Hematopoietic multipotent progenitor cell treated with erythropoietin and hydrocortisone succinate and interleukin-3 and kit ligand, for 17 days (in vitro differentiated cells): ENCODE measurements at regions not wholly inside any gene's neighbourhood (a gene's known extent, or its start where the extent isn't known, plus 50 kb on each side); places are given as distances from the start of the nearest gene placed in this dataset.

Source experiments
- DNase-seq: peaks from one replicate; pipeline ENCODE4 v3.0.0-alpha.2; 2015; ENCODE audit warnings: low spot score

- DNase-seq: no peak
Measured at GRCh38 chr11:70764356-70764905, 366.1 kb downstream of the CTTN start.

GRCh38 chr11:70766901-70767300, 368.6 kb downstream of the CTTN start:
- DNase-seq: no peak

GRCh38 chr11:70768346-70769095, 370.2 kb downstream of the CTTN start:
- no peak for DNase-seq

DNA sequence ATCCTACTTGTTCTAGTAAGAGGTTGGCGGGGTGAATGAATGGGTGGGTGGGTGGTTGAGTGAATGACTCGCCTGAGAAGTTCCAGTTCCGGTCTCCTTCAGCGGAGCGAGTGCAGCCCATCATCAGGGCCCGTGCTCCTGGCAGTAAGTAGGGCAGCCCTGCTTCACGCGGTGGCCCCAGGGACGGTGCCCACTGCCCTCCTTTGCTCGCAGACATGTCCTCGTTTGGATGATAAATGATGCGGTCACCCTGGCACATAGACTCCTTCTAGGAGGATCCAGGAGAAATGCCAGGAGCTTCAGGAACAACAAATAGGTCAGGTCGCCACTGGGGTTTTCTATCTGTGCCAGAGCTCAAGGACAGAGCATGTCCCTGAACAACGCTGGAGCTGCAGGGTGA, 370.8 kb downstream of the CTTN start:
- no peak for DNase-seq

DNA sequence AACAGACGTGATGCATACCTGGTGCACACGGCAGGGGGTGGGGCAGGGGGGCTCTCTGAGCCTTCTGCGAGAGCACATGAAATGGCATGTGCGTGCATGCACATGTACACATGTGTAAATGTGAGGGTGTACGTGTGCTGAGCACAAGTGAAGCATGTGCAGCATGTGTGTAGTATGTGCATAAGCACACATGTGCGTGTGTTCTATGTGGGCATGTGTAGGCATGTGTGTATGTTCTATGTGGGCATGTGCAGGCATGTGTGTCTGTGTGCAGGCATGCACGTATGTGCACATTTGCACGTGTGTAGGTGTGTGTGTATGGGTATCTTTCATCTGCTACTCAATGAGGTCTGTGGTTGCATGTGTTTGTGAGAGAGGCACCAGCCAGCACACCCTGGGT, 371.2 kb downstream of the CTTN start:
- no peak for DNase-seq

DNA sequence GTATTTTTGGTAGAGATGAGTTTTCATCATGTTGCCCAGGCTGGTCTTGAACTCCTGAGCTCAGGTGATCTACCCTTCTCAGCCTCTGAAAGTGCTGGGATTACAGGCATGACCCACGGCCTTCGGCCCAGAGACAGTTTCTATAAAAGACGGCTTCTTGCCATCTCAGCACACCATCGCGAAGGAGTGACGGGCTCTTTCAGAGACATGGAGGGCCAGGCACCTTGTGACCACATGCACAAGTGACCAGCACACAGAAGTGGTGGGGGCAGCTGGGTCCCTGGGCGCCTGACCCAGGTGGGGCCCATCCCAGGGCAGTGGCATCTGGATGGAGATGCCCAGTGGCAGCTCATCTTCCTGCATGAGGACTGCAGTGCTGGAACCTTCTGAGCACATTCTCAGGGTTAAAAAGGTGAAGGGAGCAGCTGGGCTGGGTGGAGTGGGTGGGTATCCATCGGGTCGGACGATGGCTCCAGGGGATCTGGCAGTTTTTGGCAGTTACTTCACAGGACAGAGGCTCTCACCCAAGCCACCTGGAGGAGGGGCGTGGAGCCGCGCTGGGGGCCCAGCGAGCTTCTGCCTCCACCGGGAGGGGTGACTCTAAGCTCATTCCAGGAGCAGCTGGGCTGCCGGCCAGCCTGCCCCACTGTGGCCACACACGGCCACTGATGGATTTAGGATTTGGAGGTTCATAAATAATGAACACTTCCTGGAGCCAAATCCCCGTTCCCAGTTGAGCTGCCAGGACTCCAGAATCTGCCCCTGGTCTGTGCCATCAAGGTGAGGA, 373.0 kb downstream of the CTTN start:
- DNase-seq: no peak

DNA sequence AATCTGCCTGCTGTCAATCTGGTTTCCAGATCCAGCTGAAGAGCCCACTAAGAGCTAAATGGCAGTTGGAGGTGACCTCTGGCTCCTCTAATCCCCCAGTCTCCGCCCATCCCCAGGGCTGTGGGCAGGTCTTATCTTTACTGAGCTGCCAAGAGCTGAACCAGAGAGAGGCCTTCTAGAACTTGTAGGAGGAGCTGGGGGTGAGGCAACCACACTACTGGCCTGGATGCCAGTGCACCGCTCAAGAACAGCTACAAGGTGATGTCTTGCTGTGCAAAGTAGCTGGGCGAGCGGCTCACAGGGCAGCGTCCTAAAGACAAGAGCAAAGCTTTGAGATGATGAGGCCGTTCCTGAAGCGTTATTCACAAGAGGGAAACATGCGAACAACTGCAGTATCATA, 374.6 kb downstream of the CTTN start:
- no peak for DNase-seq

DNA sequence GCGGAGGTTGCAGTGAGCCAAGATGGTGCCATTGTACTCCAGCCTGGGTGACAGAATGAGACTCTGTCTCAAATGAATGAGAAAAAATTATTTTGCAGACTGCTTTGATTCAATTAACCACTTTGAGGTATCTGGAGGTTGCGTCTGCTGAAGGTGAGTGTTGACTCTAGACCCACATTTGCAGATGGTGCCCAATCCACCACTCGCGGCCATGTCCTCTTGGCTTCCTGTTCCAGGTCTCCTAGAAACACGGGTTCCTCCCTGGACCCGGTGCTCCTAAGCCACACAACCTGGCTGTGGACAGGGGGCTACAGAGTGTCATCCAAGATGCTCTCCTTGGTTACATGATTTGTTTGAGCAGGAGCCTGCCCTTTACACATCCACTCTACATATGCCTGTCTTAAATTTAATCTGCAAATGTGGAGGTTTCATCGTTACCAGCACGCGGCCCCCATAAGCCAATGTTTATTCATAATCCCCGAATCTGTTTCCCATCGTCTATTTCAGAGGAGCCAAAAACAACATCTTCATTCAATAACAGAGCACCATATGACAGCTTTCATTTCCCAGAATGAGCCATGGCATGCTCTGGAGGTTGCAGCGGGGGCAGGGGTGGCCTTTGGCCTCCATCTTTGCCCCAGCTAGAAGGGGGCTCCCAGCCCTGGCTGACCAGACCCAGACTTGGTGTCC, 377.2 kb downstream of the CTTN start:
- DNase-seq: no peak

DNA sequence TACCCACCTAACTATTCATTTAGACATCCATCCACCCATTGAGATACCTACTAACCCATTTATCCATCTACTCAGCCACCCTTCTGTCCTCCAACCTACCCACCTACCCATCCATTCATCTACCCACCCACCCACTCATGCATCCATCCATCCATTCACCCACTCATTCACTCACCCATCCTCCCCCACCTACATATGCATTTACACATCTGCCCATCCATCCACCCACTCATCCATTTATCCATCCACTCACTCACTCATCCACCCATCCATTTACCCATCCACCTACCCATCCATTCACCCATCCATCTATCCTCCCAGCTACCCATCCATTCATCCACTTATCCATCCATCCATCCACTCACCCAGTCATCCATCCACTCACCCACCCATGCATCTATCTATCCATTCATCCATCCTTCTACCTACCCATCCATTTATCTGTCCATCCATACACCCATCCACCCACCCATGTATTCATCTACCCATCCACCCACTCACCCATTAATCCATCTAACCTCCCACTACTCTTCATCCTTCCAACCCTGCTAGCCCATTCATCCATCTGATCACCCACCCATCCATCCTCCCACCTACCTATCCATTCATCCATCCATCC, 378.7 kb downstream of the CTTN start:
- no peak for DNase-seq

DNA sequence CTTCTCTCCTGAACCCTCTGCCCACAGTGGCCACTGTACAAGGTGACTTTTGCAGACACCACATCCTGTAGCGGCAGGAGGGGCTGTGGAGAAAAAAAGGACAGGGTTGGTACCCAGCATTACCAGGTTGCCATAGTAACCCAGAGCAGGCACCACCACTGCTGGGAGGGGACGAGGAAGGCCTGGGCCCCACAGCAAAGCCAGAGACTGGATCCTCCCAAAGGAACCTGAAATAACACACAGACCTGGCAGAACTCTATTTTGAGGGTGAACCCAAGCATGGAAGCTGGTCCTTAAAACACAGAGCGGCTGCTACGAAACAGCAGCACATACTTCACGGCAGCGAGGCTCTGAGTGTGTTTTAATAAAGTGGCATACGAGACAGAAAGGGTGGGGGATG, 380.6 kb downstream of the CTTN start:
- DNase-seq: no peak

DNA sequence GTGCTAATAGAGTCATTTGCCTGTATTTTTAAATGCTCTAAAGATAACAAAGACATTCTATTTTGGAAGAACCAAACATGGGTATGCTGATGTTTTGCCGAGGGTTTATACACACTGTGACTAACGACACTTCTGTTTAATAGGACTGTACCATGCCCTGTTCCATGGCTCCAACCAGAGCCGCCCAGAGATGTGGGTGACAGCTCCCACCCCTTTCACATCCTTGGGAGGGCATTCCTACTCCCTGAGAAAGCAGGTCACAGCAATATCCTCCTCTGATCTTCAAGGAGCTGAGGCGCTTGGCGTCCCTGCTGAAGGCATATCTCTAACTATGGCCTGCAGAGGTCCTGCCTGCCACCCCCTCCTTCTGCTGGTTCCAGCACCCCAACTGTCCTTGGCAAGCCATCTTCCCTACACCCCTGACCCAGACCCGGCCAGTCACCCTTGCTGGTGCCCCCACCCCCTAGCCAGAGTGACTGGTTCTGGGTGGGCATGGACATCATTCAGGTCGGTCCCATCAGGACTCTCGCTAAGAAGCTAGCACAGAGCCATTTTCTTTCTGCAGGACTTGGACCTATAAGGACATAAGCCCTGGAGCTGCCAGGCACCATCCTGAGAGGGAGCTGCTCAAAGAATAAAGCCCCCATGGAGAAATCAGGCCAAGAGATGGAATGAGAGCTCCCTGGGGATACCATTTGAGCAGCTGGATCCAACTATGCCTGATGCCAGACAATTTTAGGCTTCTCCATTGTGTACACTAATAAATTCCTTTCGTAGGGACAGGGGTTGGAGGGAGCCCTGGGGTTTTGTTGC, 381.3 kb downstream of the CTTN start:
- DNase-seq: no peak

GRCh38 chr11:70780246-70780535, 381.9 kb downstream of the CTTN start:
- DNase-seq: no peak

GRCh38 chr11:70782401-70782913, 384.1 kb downstream of the CTTN start:
- DNase-seq: no peak

DNA sequence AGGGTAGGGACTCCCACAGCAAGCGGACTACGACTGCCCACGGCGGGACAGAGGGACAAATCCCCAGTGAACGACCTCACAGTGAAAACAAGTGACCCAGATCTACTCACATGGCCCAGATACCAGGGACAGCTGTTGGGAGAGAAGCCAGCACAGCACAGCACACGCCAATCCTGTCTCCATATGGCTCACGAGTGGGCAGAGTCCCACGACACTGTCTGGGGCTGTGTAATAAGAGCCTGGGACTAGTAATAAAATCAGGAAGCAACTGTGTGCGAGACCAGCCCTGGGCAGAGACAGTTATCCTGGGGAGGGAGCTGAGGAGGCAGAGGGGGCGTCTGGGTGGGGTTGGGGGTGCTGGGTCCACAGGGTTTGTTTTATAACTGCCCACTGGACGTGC, 385.0 kb downstream of the CTTN start:
- no peak for DNase-seq

DNA sequence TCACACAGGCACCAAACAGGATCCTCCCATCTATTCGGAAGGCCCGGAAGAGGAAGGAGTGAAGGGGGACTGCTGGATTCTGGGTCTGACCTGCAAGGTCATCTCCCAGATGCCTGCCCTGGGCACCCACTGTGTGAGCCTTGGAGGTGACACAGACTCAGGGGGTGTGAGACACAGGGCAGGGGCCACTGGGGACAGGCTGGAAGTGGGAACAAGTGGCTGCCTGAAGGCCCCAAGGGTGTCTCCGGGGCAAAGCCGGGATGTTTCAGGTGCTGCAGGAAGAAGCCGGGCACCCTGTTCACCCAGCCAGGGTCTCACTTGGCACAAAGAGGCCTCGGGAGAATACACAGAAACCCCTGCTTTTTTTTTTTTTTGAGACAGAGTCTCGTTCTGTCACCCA, 385.5 kb downstream of the CTTN start:
- DNase-seq: no peak

GRCh38 chr11:70785372-70785771, 387.0 kb downstream of the CTTN start:
- no peak for DNase-seq

- no peak for DNase-seq
Measured at GRCh38 chr11:70786021-70786665, 387.8 kb downstream of the CTTN start.

DNA sequence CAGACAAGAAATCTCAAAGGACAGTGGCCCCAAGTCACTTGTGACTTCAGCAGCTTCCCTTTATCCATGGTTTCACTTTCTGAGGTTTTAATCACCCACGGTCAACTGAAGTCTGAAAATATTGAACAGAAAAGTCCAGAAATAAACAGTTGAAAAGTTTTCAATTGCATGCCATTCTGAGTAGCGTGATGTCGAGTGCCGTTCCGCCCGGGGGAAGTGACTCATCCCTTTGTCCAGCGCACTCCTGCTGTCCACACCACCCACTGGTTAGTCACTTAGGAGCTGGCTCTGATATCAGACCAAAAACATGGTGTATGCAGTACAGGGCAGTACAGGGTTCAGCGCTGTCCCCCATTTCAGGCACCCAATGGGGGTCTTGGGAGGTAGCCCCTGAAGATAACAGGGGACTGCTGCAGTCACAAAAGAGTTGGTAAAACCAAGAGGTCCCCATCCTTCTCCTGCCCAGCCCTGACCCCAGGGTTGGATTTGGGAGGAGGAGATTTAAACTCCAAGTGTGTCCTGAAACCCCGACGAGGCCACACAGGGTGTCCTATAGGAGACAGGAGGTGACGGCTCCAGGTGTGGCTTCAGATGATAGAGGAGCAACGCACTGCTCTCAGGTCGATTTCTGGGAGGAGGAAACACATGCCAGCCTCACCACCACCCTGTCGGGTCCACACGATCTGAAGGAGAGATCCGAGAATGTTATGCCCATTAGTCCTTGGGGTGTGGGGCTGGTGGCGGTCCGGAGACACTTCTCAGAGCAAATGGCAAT, 390.1 kb downstream of the CTTN start:
- no peak for DNase-seq

GRCh38 chr11:70790671-70791300, 392.5 kb downstream of the CTTN start:
- DNase-seq: no peak
